ENCODE measurements at regions not wholly inside any gene's neighbourhood (a gene's known extent, or its start where the extent isn't known, plus 50 kb on each side); places are given as distances from the start of the nearest gene placed in this dataset.

DNA sequence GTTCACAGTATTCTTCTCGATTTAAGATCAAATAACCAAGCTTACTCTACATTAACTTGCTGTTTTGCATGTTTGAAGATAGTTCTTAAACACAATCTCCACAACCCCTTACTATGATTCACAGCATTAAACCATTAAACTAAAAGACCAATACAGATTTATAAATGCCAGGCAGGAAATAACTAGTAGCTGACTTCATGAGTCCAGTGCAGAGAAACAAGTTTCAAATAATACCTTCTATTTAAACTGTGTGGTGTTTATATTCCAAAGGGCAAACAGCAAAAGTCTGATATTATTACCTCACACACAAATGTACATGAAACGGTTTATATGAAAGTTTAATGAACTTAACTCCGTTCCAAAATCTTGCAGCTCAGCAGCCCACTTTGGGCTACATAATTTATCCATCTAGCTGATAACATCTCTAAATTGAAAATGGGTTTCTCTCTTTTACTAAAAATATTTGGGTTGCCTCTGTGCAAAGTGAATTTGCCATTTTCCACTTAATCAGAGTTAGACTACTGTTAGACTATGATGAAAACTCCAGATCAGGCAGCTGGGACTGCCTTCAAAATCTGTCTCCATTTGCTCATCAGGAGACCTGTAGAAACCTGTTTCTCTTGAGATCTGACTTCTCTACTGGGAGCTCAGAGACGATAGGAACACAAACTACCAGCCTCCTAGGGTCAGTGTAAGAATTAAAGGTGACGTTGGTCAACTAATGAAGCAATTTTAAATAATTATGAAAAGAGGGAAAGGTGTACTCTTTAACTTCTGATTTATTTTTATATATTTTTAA is 287.3 kb downstream of the FZD1 start:
- Histone ChIP-seq H3K4me3 (ENCODE audit: control extremely low read depth in 1 of 5, extremely low read depth in 1 of 5, insufficient read depth in 1 of 5, low read depth in 2 of 5, low read length in 4 of 5) (no peak overlapping the region), H3K27ac (ENCODE audit: low read length in 2 of 2) (no peak overlapping the region), H4K20me1 (ENCODE audit: control insufficient read depth, insufficient read depth, low read length, poor library complexity, severe bottlenecking) (no peaks in the 10 kb centered on the region), H3K9me3 (ENCODE audit: control extremely low read depth in 1 of 3, control insufficient read depth in 2 of 3, insufficient read depth in 1 of 3, low read length in 2 of 3) (no peaks in the 10 kb centered on the region), H3K36me3 (replicated peaks in 1 of 2; ENCODE audit: control extremely low read depth in 1 of 2, control insufficient read depth in 1 of 2, extremely low read depth in 1 of 2, insufficient read depth in 2 of 2, low read length in 1 of 2) (no peaks in the 10 kb centered on the region), H2AFZ (ENCODE audit: insufficient read depth, low read depth, low read length, poor library complexity, severe bottlenecking) (no peak overlapping the region), H3K4me1 (ENCODE audit: control insufficient read depth in 2 of 2, insufficient read depth in 2 of 2, low read length in 2 of 2) (no peaks in the 10 kb centered on the region), H3K27me3 (replicated peaks in 1 of 4; ENCODE audit: control extremely low read depth in 1 of 4, control insufficient read depth in 3 of 4, insufficient read depth in 4 of 4, low read length in 3 of 4) (peaks cover 0 to 5% (median 2%) of the 10 kb centered on the region in 4 experiments), H3K4me2 (replicated peaks; ENCODE audit: low read depth, low read length, poor library complexity, severe bottlenecking) (no peak overlapping the region), H3K79me2 (ENCODE audit: control insufficient read depth, insufficient read depth, low read length) (no peaks in the 10 kb centered on the region), H3K9ac (ENCODE audit: low read length) (no peak overlapping the region)
- Mint-ChIP-seq H3K4me1 (no peaks in the 10 kb centered on the region), H3K4me3 (no peak overlapping the region), H3K27ac (no peak overlapping the region), H3K9me3 (ENCODE audit: insufficient read depth) (no peaks in the 10 kb centered on the region), H3K27me3 (peaks cover 3% of the 10 kb centered on the region)
- POLR2A ChIA-PET: no interaction called here
- intact Hi-C loops (cut with micrococcal nuclease): no loop called here
- CTCF ChIA-PET: no interaction called here
- TF ChIP-seq, protein P1, sequence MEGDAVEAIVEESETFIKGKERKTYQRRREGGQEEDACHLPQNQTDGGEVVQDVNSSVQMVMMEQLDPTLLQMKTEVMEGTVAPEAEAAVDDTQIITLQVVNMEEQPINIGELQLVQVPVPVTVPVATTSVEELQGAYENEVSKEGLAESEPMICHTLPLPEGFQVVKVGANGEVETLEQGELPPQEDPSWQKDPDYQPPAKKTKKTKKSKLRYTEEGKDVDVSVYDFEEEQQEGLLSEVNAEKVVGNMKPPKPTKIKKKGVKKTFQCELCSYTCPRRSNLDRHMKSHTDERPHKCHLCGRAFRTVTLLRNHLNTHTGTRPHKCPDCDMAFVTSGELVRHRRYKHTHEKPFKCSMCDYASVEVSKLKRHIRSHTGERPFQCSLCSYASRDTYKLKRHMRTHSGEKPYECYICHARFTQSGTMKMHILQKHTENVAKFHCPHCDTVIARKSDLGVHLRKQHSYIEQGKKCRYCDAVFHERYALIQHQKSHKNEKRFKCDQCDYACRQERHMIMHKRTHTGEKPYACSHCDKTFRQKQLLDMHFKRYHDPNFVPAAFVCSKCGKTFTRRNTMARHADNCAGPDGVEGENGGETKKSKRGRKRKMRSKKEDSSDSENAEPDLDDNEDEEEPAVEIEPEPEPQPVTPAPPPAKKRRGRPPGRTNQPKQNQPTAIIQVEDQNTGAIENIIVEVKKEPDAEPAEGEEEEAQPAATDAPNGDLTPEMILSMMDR (IDR thresholded peaks at IDR 0.05): no peak
- TF ChIP-seq EZH2 (IDR thresholded peaks at IDR 0.05; ENCODE audit: borderline replicate concordance, insufficient read depth, low read depth, low read length, poor library complexity, severe bottlenecking): no peak
- no CpG with 5 or more reads among the region's 5 CpGs for WGBS (ENCODE audit: insufficient coverage)
- no peak for DNase-seq
- no peak for ATAC-seq (ENCODE audit: low read depth)

GRCh38 chr7:91553410-91553895 is 289.2 kb downstream of the FZD1 start:
- Mint-ChIP-seq H3K4me3 (no peak overlapping the region), H3K4me1 (no peaks in the 10 kb centered on the region), H3K9me3 (ENCODE audit: insufficient read depth) (no peaks in the 10 kb centered on the region), H3K27ac (no peak overlapping the region), H3K27me3 (peaks cover 3% of the 10 kb centered on the region)
- TF ChIP-seq, protein P1 (IDR thresholded peaks at IDR 0.05): no peak
- no peak for TF ChIP-seq EZH2 (IDR thresholded peaks at IDR 0.05; ENCODE audit: borderline replicate concordance, insufficient read depth, low read depth, low read length, poor library complexity, severe bottlenecking)
- H3K9ac ChIP-seq (ENCODE audit: low read length): no peak overlapping the region
- H3K4me2 ChIP-seq (replicated peaks; ENCODE audit: low read depth, low read length, poor library complexity, severe bottlenecking): no peak overlapping the region
- no peaks in the 10 kb centered on the region for H3K36me3 ChIP-seq (replicated peaks in 1 of 2; ENCODE audit: control extremely low read depth in 1 of 2, control insufficient read depth in 1 of 2, extremely low read depth in 1 of 2, insufficient read depth in 2 of 2, low read length in 1 of 2)
- H3K9me3 ChIP-seq (ENCODE audit: control extremely low read depth in 1 of 3, control insufficient read depth in 2 of 3, insufficient read depth in 1 of 3, low read length in 2 of 3): no peaks in the 10 kb centered on the region
- no peaks in the 10 kb centered on the region for H3K4me1 ChIP-seq (ENCODE audit: control insufficient read depth in 2 of 2, insufficient read depth in 2 of 2, low read length in 2 of 2)
- no peak overlapping the region for H3K27ac ChIP-seq (ENCODE audit: low read length in 2 of 2)
- intact Hi-C loops (cut with micrococcal nuclease): no loop called here
- CTCF ChIA-PET: no interaction called here
- ATAC-seq (ENCODE audit: low read depth) (no peak), DNase-seq (no peak)
- H3K4me3 ChIP-seq (ENCODE audit: control extremely low read depth in 1 of 5, extremely low read depth in 1 of 5, insufficient read depth in 1 of 5, low read depth in 2 of 5, low read length in 4 of 5): no peak overlapping the region
- H2AFZ ChIP-seq (ENCODE audit: insufficient read depth, low read depth, low read length, poor library complexity, severe bottlenecking): no peak overlapping the region
- peaks cover 0 to 5% (median 2%) of the 10 kb centered on the region in 4 experiments for H3K27me3 ChIP-seq (replicated peaks in 1 of 4; ENCODE audit: control extremely low read depth in 1 of 4, control insufficient read depth in 3 of 4, insufficient read depth in 4 of 4, low read length in 3 of 4)
- POLR2A ChIA-PET: no interaction called here
- no peaks in the 10 kb centered on the region for H4K20me1 ChIP-seq (ENCODE audit: control insufficient read depth, insufficient read depth, low read length, poor library complexity, severe bottlenecking)
- H3K79me2 ChIP-seq (ENCODE audit: control insufficient read depth, insufficient read depth, low read length): no peaks in the 10 kb centered on the region
- WGBS (ENCODE audit: insufficient coverage): 76% methylated on average over 3 of the region's 3 CpGs
